Astrocyte (in vitro differentiated cells and primary cell): ENCODE measurements at regions not wholly inside any gene's neighbourhood (a gene's known extent, or its start where the extent isn't known, plus 50 kb on each side); places are given as distances from the start of the nearest gene placed in this dataset.
"Not testable (repeated sequence)": the region's sequence is repeated elsewhere in the genome, so short reads cannot be mapped to it uniquely, and the experiment has no call there.

Experiments used
- DNase-seq: peaks from one replicate; pipeline ENCODE4 v3.0.0-alpha.2; 2010; ENCODE audit warnings: low read depth
- FAIRE-seq: peaks from 2 replicates; lab custom pipeline; 2011; peaks lifted over from hg19 to GRCh38; lab: Jason Lieb, UNC
- H2AFZ ChIP-seq: 2 replicates; pipeline ENCODE4 v1.6.0; 2012; ENCODE audit warnings: low read depth, low read length, inconsistent platforms
- H3K27ac ChIP-seq: 2 replicates; pipeline ENCODE4 v1.5.1; 2011; ENCODE audit warnings: low read depth, low read length, inconsistent platforms
- H3K27me3 ChIP-seq: 2 replicates; pipeline ENCODE4 v1.6.0; 2011; ENCODE audit warnings: low read length, inconsistent platforms; ENCODE audit not compliant: insufficient read depth
- H3K36me3 ChIP-seq: 2 replicates; pipeline ENCODE4 v1.5.1; 2011; ENCODE audit warnings: low read length, inconsistent platforms; ENCODE audit not compliant: insufficient read depth
- H3K4me1 ChIP-seq: 2 replicates; pipeline ENCODE4 v1.5.1; 2011; ENCODE audit warnings: low read length, inconsistent platforms; ENCODE audit not compliant: insufficient read depth
- H3K4me2 ChIP-seq: 2 replicates; pipeline ENCODE4 v1.6.0; 2012; ENCODE audit warnings: low read length, inconsistent platforms
- H3K4me3 ChIP-seq: 2 replicates; pipeline ENCODE4 v1.5.1; 2011; ENCODE audit warnings: low read depth, mild to moderate bottlenecking, low read length, inconsistent platforms; ENCODE audit not compliant: insufficient read depth
- H3K79me2 ChIP-seq: 2 replicates; pipeline ENCODE4 v1.6.0; 2012; ENCODE audit warnings: mild to moderate bottlenecking, low read length, inconsistent platforms; ENCODE audit not compliant: insufficient read depth
- H3K9ac ChIP-seq: 2 replicates; pipeline ENCODE4 v1.6.0; 2012; ENCODE audit warnings: mild to moderate bottlenecking, low read length, inconsistent platforms
- H3K9me3 ChIP-seq: 2 replicates; pipeline ENCODE4 v1.5.1; 2012; ENCODE audit warnings: low read depth, mild to moderate bottlenecking, low read length, inconsistent platforms; ENCODE audit not compliant: insufficient read depth
- H4K20me1 ChIP-seq: 2 replicates; pipeline ENCODE4 v1.6.0; 2012; ENCODE audit warnings: low read length, inconsistent platforms; ENCODE audit not compliant: insufficient read depth
- H3K27ac Mint-ChIP-seq: one replicate; pipeline ENCODE4 v1.8.0; 2021; ENCODE audit warnings: mild to moderate bottlenecking, mixed read lengths; ENCODE audit not compliant: unreplicated experiment
- H3K27me3 Mint-ChIP-seq: one replicate; pipeline ENCODE4 v1.8.0; 2021; ENCODE audit warnings: low read depth, mixed read lengths; ENCODE audit not compliant: unreplicated experiment
- H3K36me3 Mint-ChIP-seq: one replicate; pipeline ENCODE4 v1.8.0; 2021; ENCODE audit warnings: low read depth, mixed read lengths; ENCODE audit not compliant: unreplicated experiment
- H3K4me1 Mint-ChIP-seq: one replicate; pipeline ENCODE4 v1.8.0; 2021; ENCODE audit warnings: low read depth, mixed read lengths; ENCODE audit not compliant: unreplicated experiment
- H3K4me3 Mint-ChIP-seq: one replicate; pipeline ENCODE4 v1.8.0; 2021; ENCODE audit warnings: mild to moderate bottlenecking, moderate library complexity, mixed read lengths; ENCODE audit not compliant: unreplicated experiment
- H3K9me3 Mint-ChIP-seq: one replicate; pipeline ENCODE4 v1.8.0; 2021; ENCODE audit warnings: mild to moderate bottlenecking, mixed read lengths; ENCODE audit not compliant: unreplicated experiment

- H3K4me1 ChIP-seq, H3K4me3 ChIP-seq, H3K4me1 Mint-ChIP-seq, H3K36me3 Mint-ChIP-seq, H3K9me3 ChIP-seq, H3K27me3 ChIP-seq, H3K27me3 Mint-ChIP-seq, H3K79me2 ChIP-seq, H3K4me3 Mint-ChIP-seq, H3K36me3 ChIP-seq, H3K9ac ChIP-seq, H3K27ac ChIP-seq, FAIRE-seq, H4K20me1 ChIP-seq, H2AFZ ChIP-seq, H3K9me3 Mint-ChIP-seq, DNase-seq: not testable (repeated sequence)
- peak overlapping the region; percentile 19 for H3K4me2 ChIP-seq
- peak overlapping the region; percentile 23 for H3K27ac Mint-ChIP-seq
Measured at GRCh38 chr4:118424062-118424461, 71.3 kb upstream of the PRSS12 start.

- H3K4me1 Mint-ChIP-seq, H3K27ac ChIP-seq, H3K9me3 ChIP-seq, H3K4me2 ChIP-seq, H4K20me1 ChIP-seq, H2AFZ ChIP-seq, H3K4me1 ChIP-seq, H3K36me3 Mint-ChIP-seq, H3K9me3 Mint-ChIP-seq, DNase-seq, H3K9ac ChIP-seq, H3K79me2 ChIP-seq, H3K27ac Mint-ChIP-seq, H3K4me3 ChIP-seq, H3K27me3 ChIP-seq, FAIRE-seq, H3K4me3 Mint-ChIP-seq, H3K27me3 Mint-ChIP-seq, H3K36me3 ChIP-seq: not testable (repeated sequence)
Measured at GRCh38 chr4:118428881-118429280, 76.1 kb upstream of the PRSS12 start.

- not testable (repeated sequence) for H3K4me3 Mint-ChIP-seq, H3K79me2 ChIP-seq, H3K4me1 Mint-ChIP-seq, H3K4me3 ChIP-seq, H2AFZ ChIP-seq, H4K20me1 ChIP-seq, H3K9ac ChIP-seq, FAIRE-seq, H3K27ac Mint-ChIP-seq, H3K27ac ChIP-seq, H3K36me3 ChIP-seq, H3K36me3 Mint-ChIP-seq, H3K9me3 ChIP-seq, H3K27me3 Mint-ChIP-seq, H3K4me2 ChIP-seq, H3K9me3 Mint-ChIP-seq, H3K4me1 ChIP-seq, H3K27me3 ChIP-seq
- DNase-seq: peak; percentile 16
Measured at GRCh38 chr4:118432359-118432758, 79.6 kb upstream of the PRSS12 start.

GRCh38 chr4:118433612-118434375 is 81.0 kb upstream of the PRSS12 start:
- H3K4me3 ChIP-seq, H3K27ac Mint-ChIP-seq, H3K9ac ChIP-seq, DNase-seq, H3K9me3 ChIP-seq, H3K4me1 ChIP-seq, H2AFZ ChIP-seq, H3K27me3 Mint-ChIP-seq, H3K36me3 Mint-ChIP-seq, H3K27ac ChIP-seq, H3K36me3 ChIP-seq, H3K27me3 ChIP-seq, H4K20me1 ChIP-seq, H3K4me1 Mint-ChIP-seq, FAIRE-seq, H3K79me2 ChIP-seq, H3K9me3 Mint-ChIP-seq, H3K4me2 ChIP-seq, H3K4me3 Mint-ChIP-seq: not testable (repeated sequence)

- DNase-seq, H2AFZ ChIP-seq, H3K4me3 ChIP-seq, H3K9me3 ChIP-seq, FAIRE-seq, H3K79me2 ChIP-seq, H3K27me3 Mint-ChIP-seq, H3K4me2 ChIP-seq, H3K9ac ChIP-seq, H3K4me1 ChIP-seq, H3K9me3 Mint-ChIP-seq, H3K27me3 ChIP-seq, H3K36me3 Mint-ChIP-seq, H4K20me1 ChIP-seq, H3K36me3 ChIP-seq, H3K27ac ChIP-seq, H3K27ac Mint-ChIP-seq, H3K4me1 Mint-ChIP-seq, H3K4me3 Mint-ChIP-seq: not testable (repeated sequence)
Measured at GRCh38 chr4:118435415-118435814, 82.6 kb upstream of the PRSS12 start.

GRCh38 chr4:118442115-118442837 is 89.5 kb upstream of the PRSS12 start:
- DNase-seq, H3K36me3 ChIP-seq, H3K27me3 Mint-ChIP-seq, H3K4me1 ChIP-seq, H3K4me3 Mint-ChIP-seq, H4K20me1 ChIP-seq, H3K4me1 Mint-ChIP-seq, H3K27ac ChIP-seq, H3K79me2 ChIP-seq, H3K9ac ChIP-seq, H3K4me2 ChIP-seq, H3K36me3 Mint-ChIP-seq, H2AFZ ChIP-seq, H3K27ac Mint-ChIP-seq, H3K9me3 Mint-ChIP-seq, FAIRE-seq, H3K4me3 ChIP-seq, H3K27me3 ChIP-seq, H3K9me3 ChIP-seq: not testable (repeated sequence)
